SK-N-SH (cell line): ENCODE measurements at regions not wholly inside any gene's neighbourhood (a gene's known extent, or its start where the extent isn't known, plus 50 kb on each side); places are given as distances from the start of the nearest gene placed in this dataset.

ENCODE experiments used
- CTCF ChIA-PET: fragments of 300-600, 350-600 bp; formaldehyde crosslinking; extraction: SDS; loops from one replicate; lab custom pipeline; 2021; lab: Yijun Ruan, JAX
- POLR2A ChIA-PET: fragments of 350-600 bp; sonication (Branson Sonifier 250); formaldehyde crosslinking; extraction: SDS; loops from one replicate; lab custom pipeline; 2020; ENCODE audit warnings: antibody characterized with exemption, inconsistent platforms; lab: Yijun Ruan, JAX
- DNase-seq: peaks from one replicate; pipeline ENCODE4 v3.0.0; 2012
- H2AFZ ChIP-seq: fragments of 200-600 bp; sonication (generic); 2 replicates; pipeline ENCODE4 v1.8.1; 2016; ENCODE audit warnings: antibody characterized with exemption, mild to moderate bottlenecking, low read depth
- H3F3A ChIP-seq: fragments of 200-600 bp; sonication (generic); replicated peaks from 2 replicates; pipeline ENCODE3; 2016; ENCODE audit warnings: antibody characterized with exemption, mild to moderate bottlenecking; ENCODE audit not compliant: insufficient read depth
- H3K27ac ChIP-seq, 2 experiments: fragments of 200-500 bp in 1 of 2; fragments of 200-600 bp in 1 of 2; sonication (Bioruptor generic) in 1 of 2; sonication (generic), shearing (Covaris generic) in 1 of 2; 2 replicates each; pipeline versions ENCODE4 v1.5.1 to v1.6.1; 2014 to 2016; ENCODE audit warnings: low read depth in 2 of 2, inconsistent platforms in 1 of 2, low read length in 1 of 2, mild to moderate bottlenecking in 1 of 2, mixed read lengths in 1 of 2
- H3K27me3 ChIP-seq: fragments of 200-600 bp; sonication (generic), shearing (Covaris generic); 2 replicates; pipeline ENCODE4 v1.6.1; 2016; ENCODE audit warnings: mixed run types; ENCODE audit not compliant: insufficient read depth
- H3K36me3 ChIP-seq, 2 experiments: fragments of 200-500 bp in 1 of 2; fragments of 200-600 bp in 1 of 2; sonication (Bioruptor generic) in 1 of 2; sonication (generic) in 1 of 2; replicated peaks in 1 of 2; 2 replicates each; pipeline versions ENCODE3 to v1.5.1; 2014 to 2016; ENCODE audit warnings: low read length in 1 of 2, mild to moderate bottlenecking in 1 of 2; ENCODE audit not compliant: insufficient read depth in 2 of 2, control insufficient read depth in 1 of 2
- H3K4me1 ChIP-seq, 2 experiments: fragments of 200-500 bp in 1 of 2; fragments of 200-600 bp in 1 of 2; sonication (Bioruptor generic) in 1 of 2; sonication (generic), shearing (Covaris generic) in 1 of 2; 2 replicates each; pipeline versions ENCODE4 v1.5.1 to v1.6.1; 2014 to 2016; ENCODE audit warnings: low read depth in 1 of 2, low read length in 1 of 2, mixed run types in 1 of 2; ENCODE audit not compliant: insufficient read depth in 2 of 2, control insufficient read depth in 1 of 2
- H3K4me2 ChIP-seq: fragments of 200-600 bp; sonication (generic), shearing (Covaris generic); 2 replicates; pipeline ENCODE4 v1.6.1; 2017; ENCODE audit warnings: mixed run types
- H3K4me3 ChIP-seq, 2 experiments: fragments of 200-500 bp in 1 of 2; fragments of 200-600 bp in 1 of 2; sonication (Bioruptor generic) in 1 of 2; sonication (generic), shearing (Covaris generic) in 1 of 2; 2 replicates each; pipeline versions ENCODE4 v1.5.1 to v1.8.1; 2014 to 2016; ENCODE audit warnings: low read depth in 2 of 2, inconsistent platforms in 1 of 2, low read length in 1 of 2, mild to moderate bottlenecking in 1 of 2, mixed read lengths in 1 of 2, moderate library complexity in 1 of 2
- H3K79me2 ChIP-seq: fragments of 200-600 bp; sonication (generic); 2 replicates; pipeline ENCODE4 v1.8.1; 2017; ENCODE audit warnings: mild to moderate bottlenecking; ENCODE audit not compliant: insufficient read depth
- H3K9ac ChIP-seq: fragments of 200-600 bp; sonication (generic); 2 replicates; pipeline ENCODE4 v1.6.1; 2017; ENCODE audit warnings: mixed run types
- H3K9me2 ChIP-seq: fragments of 200-600 bp; sonication (generic); 2 replicates; pipeline ENCODE4 v1.6.1; 2017; ENCODE audit warnings: mixed run types
- H3K9me3 ChIP-seq: fragments of 200-600 bp; sonication (generic); 2 replicates; pipeline ENCODE4 v1.6.1; 2017; ENCODE audit warnings: mixed run types, mild to moderate bottlenecking, moderate library complexity
- H4K20me1 ChIP-seq: fragments of 200-600 bp; sonication (generic); 2 replicates; pipeline ENCODE4 v1.6.1; 2017; ENCODE audit warnings: mild to moderate bottlenecking, mixed run types; ENCODE audit not compliant: insufficient read depth
- CHD2 ChIP-seq: fragments of 150-350 bp; IDR thresholded peaks from 2 replicates; pipeline ENCODE4 v1.6.1; 2018; ENCODE audit warnings: low read length; ENCODE audit not compliant: partially characterized antibody
- ELF1 ChIP-seq: IDR thresholded peaks from 2 replicates; pipeline ENCODE4 v1.4.0; 2012
- FOXM1 ChIP-seq: IDR thresholded peaks from 2 replicates; pipeline ENCODE4 v1.4.0; 2012; ENCODE audit warnings: low read depth, mild to moderate bottlenecking
- GABPA ChIP-seq: IDR thresholded peaks from 2 replicates; pipeline ENCODE4 v1.4.0; 2012; ENCODE audit warnings: low read depth, mild to moderate bottlenecking
- GATA2 ChIP-seq: sonication (generic); formaldehyde crosslinking; IDR thresholded peaks from 2 replicates; pipeline ENCODE4 v1.5.0; 2020; ENCODE audit warnings: mild to moderate bottlenecking, missing genetic modification reagents
- JUND ChIP-seq: IDR thresholded peaks from 2 replicates; pipeline ENCODE4 v1.4.0; 2012
- MEF2A ChIP-seq: IDR thresholded peaks from 2 replicates; pipeline ENCODE4 v1.4.0; 2012; ENCODE audit warnings: low read depth, borderline replicate concordance
- RFX5 ChIP-seq: IDR thresholded peaks from 2 replicates; pipeline ENCODE4 v1.6.1; 2012; ENCODE audit warnings: mild to moderate bottlenecking, improper control_type of control experiment, low read length
- SIN3A ChIP-seq: IDR thresholded peaks from 2 replicates; pipeline ENCODE4 v1.6.1; 2012; ENCODE audit warnings: low read depth, mild to moderate bottlenecking, low read length, moderate library complexity, borderline replicate concordance
- SMC3 ChIP-seq: IDR thresholded peaks from 2 replicates; pipeline ENCODE4 v1.6.1; 2012; ENCODE audit warnings: low read depth, low read length, improper control_type of control experiment
- TAF1 ChIP-seq: IDR thresholded peaks from 2 replicates; pipeline ENCODE4 v1.6.1; 2012; ENCODE audit warnings: low read depth, mild to moderate bottlenecking, low read length, moderate library complexity, borderline replicate concordance
- TCF12 ChIP-seq: IDR thresholded peaks from 2 replicates; pipeline ENCODE4 v1.4.0; 2012
- WGBS: methylation state at CpG from one replicate; pipeline ENCODE4 v1.1.6; 2017; ENCODE audit warnings: low lambda C conversion rate; 5-methylcytosine and 5-hydroxymethylcytosine counted together
- TF ChIP-seq, protein P1 (sequence below): fragments of 150-350 bp; IDR thresholded peaks from 2 replicates; pipeline ENCODE4 v1.6.1; 2017; ENCODE audit warnings: antibody characterized with exemption, low read length, low read depth, borderline replicate concordance
- TF ChIP-seq, protein P2 (sequence below): IDR thresholded peaks from 2 replicates; pipeline ENCODE4 v1.4.0; 2012; ENCODE audit warnings: low read depth, borderline replicate concordance
- TF ChIP-seq, protein P3 (sequence below): IDR thresholded peaks from 2 replicates; pipeline ENCODE4 v1.4.0; 2012; ENCODE audit warnings: low read depth
- TF ChIP-seq, protein P4 (sequence below): fragments of 150-350 bp; IDR thresholded peaks from 2 replicates; pipeline ENCODE4 v1.6.1; 2016; ENCODE audit warnings: mild to moderate bottlenecking, low read depth, low read length
- TF ChIP-seq, protein P5 (sequence below): fragments of 200-600 bp; sonication (generic); IDR thresholded peaks from 2 replicates; pipeline ENCODE4 v1.6.1; 2017; ENCODE audit warnings: antibody characterized with exemption, mild to moderate bottlenecking, moderate library complexity

DNA sequence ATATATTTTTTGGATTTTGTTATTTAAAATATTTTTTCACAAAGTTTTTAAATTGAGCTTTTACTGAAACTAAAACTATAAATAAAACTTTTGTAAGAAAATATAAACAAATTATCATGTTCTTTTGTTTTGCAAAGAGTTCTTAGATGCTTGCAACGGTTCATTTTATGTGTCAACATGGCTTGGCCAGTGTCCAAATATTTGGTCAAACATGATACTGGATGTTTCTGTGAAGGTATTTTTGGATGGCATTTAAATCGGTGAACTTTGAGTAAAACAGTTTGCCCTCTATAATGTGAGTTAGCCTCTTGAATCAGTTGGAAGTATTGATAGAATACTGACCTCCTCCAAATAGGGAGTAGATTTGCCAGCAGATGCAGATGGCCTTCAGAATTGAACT, 612.6 kb upstream of the NECTIN3 start:
- Histone ChIP-seq H4K20me1 (no peaks in the 10 kb centered on the region), H3K4me2 (no peak overlapping the region), H2AFZ (no peak overlapping the region), H3K4me1 (no peaks in the 10 kb centered on the region), H3K79me2 (no peaks in the 10 kb centered on the region), H3K4me3 (no peak overlapping the region), H3K9me3 (no peaks in the 10 kb centered on the region), H3K9ac (no peak overlapping the region), H3K36me3 (no peaks in the 10 kb centered on the region), H3K27me3 (no peaks in the 10 kb centered on the region), H3F3A (no peaks in the 10 kb centered on the region), H3K27ac (no peak overlapping the region), H3K9me2 (no peaks in the 10 kb centered on the region)
- DNase-seq = no peak
- WGBS = 75% methylated on average over 2 of the region's 2 CpGs
- CTCF ChIA-PET = no interaction called here
- POLR2A ChIA-PET = no interaction called here
- TF ChIP-seq SMC3 (no peak), TCF12 (no peak), CHD2 (no peak), GATA2 (CRISPR knock-in tag) (no peak), MEF2A (no peak), GABPA (no peak), JUND (no peak), ELF1 (no peak), FOXM1 (no peak), SIN3A (no peak), RFX5 (no peak), TAF1 (no peak)
- TF ChIP-seq, protein P1, sequence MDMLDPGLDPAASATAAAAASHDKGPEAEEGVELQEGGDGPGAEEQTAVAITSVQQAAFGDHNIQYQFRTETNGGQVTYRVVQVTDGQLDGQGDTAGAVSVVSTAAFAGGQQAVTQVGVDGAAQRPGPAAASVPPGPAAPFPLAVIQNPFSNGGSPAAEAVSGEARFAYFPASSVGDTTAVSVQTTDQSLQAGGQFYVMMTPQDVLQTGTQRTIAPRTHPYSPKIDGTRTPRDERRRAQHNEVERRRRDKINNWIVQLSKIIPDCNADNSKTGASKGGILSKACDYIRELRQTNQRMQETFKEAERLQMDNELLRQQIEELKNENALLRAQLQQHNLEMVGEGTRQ = no peak
- TF ChIP-seq, protein P2, sequence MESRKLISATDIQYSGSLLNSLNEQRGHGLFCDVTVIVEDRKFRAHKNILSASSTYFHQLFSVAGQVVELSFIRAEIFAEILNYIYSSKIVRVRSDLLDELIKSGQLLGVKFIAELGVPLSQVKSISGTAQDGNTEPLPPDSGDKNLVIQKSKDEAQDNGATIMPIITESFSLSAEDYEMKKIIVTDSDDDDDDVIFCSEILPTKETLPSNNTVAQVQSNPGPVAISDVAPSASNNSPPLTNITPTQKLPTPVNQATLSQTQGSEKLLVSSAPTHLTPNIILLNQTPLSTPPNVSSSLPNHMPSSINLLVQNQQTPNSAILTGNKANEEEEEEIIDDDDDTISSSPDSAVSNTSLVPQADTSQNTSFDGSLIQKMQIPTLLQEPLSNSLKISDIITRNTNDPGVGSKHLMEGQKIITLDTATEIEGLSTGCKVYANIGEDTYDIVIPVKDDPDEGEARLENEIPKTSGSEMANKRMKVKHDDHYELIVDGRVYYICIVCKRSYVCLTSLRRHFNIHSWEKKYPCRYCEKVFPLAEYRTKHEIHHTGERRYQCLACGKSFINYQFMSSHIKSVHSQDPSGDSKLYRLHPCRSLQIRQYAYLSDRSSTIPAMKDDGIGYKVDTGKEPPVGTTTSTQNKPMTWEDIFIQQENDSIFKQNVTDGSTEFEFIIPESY = no peak
- TF ChIP-seq, protein P3, sequence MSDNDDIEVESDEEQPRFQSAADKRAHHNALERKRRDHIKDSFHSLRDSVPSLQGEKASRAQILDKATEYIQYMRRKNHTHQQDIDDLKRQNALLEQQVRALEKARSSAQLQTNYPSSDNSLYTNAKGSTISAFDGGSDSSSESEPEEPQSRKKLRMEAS = no peak
- TF ChIP-seq, protein P4, sequence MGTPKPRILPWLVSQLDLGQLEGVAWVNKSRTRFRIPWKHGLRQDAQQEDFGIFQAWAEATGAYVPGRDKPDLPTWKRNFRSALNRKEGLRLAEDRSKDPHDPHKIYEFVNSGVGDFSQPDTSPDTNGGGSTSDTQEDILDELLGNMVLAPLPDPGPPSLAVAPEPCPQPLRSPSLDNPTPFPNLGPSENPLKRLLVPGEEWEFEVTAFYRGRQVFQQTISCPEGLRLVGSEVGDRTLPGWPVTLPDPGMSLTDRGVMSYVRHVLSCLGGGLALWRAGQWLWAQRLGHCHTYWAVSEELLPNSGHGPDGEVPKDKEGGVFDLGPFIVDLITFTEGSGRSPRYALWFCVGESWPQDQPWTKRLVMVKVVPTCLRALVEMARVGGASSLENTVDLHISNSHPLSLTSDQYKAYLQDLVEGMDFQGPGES = no peak
- TF ChIP-seq, protein P5, sequence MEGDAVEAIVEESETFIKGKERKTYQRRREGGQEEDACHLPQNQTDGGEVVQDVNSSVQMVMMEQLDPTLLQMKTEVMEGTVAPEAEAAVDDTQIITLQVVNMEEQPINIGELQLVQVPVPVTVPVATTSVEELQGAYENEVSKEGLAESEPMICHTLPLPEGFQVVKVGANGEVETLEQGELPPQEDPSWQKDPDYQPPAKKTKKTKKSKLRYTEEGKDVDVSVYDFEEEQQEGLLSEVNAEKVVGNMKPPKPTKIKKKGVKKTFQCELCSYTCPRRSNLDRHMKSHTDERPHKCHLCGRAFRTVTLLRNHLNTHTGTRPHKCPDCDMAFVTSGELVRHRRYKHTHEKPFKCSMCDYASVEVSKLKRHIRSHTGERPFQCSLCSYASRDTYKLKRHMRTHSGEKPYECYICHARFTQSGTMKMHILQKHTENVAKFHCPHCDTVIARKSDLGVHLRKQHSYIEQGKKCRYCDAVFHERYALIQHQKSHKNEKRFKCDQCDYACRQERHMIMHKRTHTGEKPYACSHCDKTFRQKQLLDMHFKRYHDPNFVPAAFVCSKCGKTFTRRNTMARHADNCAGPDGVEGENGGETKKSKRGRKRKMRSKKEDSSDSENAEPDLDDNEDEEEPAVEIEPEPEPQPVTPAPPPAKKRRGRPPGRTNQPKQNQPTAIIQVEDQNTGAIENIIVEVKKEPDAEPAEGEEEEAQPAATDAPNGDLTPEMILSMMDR = no peak
